ENCODE measurements at regions not wholly inside any gene's neighbourhood (a gene's known extent, or its start where the extent isn't known, plus 50 kb on each side); places are given as distances from the start of the nearest gene placed in this dataset.

GRCh38 chr1:198846556-198846955 lies 207.7 kb downstream of the PTPRC start:
- peaks cover 0 to 15% (median 3%) of the 10 kb centered on the region in 4 donors for H3K36me3 ChIP-seq (ENCODE audit: control insufficient read depth in 4 of 4, insufficient read depth in 4 of 4, low read length in 4 of 4)
- peaks cover 0 to 4% (median 0%) of the 10 kb centered on the region in 4 donors for H3K9me3 ChIP-seq (ENCODE audit: control insufficient read depth in 4 of 4, insufficient read depth in 3 of 4, low read length in 3 of 4)
- 86% methylated on average over 2 of the region's 2 CpGs for WGBS, 2 donors
- no peak overlapping the region for H3K27ac ChIP-seq (ENCODE audit: low read depth in 1 of 2, low read length in 1 of 2)
- TF ChIP-seq, protein P1, sequence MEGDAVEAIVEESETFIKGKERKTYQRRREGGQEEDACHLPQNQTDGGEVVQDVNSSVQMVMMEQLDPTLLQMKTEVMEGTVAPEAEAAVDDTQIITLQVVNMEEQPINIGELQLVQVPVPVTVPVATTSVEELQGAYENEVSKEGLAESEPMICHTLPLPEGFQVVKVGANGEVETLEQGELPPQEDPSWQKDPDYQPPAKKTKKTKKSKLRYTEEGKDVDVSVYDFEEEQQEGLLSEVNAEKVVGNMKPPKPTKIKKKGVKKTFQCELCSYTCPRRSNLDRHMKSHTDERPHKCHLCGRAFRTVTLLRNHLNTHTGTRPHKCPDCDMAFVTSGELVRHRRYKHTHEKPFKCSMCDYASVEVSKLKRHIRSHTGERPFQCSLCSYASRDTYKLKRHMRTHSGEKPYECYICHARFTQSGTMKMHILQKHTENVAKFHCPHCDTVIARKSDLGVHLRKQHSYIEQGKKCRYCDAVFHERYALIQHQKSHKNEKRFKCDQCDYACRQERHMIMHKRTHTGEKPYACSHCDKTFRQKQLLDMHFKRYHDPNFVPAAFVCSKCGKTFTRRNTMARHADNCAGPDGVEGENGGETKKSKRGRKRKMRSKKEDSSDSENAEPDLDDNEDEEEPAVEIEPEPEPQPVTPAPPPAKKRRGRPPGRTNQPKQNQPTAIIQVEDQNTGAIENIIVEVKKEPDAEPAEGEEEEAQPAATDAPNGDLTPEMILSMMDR (IDR thresholded peaks at IDR 0.05; ENCODE audit: control extremely low read depth, extremely low read depth): no peak
- H3K27me3 ChIP-seq (ENCODE audit: control insufficient read depth in 3 of 3, insufficient read depth in 3 of 3, low read length in 2 of 3): no peaks in the 10 kb centered on the region
- DNase-seq: no peak
- no peaks in the 10 kb centered on the region for H3K4me1 ChIP-seq (ENCODE audit: control insufficient read depth in 5 of 5, insufficient read depth in 5 of 5, low read length in 5 of 5)
- no peak for ATAC-seq (ENCODE audit: insufficient read depth, low FRiP score)
- H3K9ac ChIP-seq (ENCODE audit: insufficient read depth in 1 of 2, low read length in 2 of 2): no peak overlapping the region
- H3K4me3 ChIP-seq: no peak overlapping the region

DNA sequence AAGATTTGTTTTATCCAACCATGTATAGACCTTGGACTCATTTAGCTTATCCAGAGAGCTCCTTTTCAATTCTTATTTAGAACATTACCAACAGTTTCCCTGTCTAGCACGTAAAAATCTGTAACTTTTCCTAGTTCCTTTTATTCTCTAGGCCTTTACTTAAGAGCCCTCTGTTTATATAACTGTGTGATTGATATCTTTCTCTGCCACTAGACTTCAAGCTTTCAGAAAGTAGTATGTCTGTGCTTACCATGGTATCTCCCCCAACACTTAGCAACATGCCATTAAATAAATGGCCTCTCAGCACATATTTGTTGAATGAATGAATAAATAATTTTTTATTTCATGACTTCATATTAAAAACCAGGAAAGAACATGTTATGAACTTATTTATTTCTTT lies 209.4 kb downstream of the PTPRC start:
- Histone ChIP-seq H3K9ac (ENCODE audit: insufficient read depth in 1 of 2, low read length in 2 of 2) (no peak overlapping the region), H3K36me3 (ENCODE audit: control insufficient read depth in 4 of 4, insufficient read depth in 4 of 4, low read length in 4 of 4) (peaks cover 0 to 15% (median 3%) of the 10 kb centered on the region in 4 donors), H3K27me3 (ENCODE audit: control insufficient read depth in 3 of 3, insufficient read depth in 3 of 3, low read length in 2 of 3) (no peaks in the 10 kb centered on the region), H3K27ac (ENCODE audit: low read depth in 1 of 2, low read length in 1 of 2) (no peak overlapping the region), H3K9me3 (ENCODE audit: control insufficient read depth in 4 of 4, insufficient read depth in 3 of 4, low read length in 3 of 4) (peaks cover 0 to 4% (median 0%) of the 10 kb centered on the region in 4 donors), H3K4me1 (ENCODE audit: control insufficient read depth in 5 of 5, insufficient read depth in 5 of 5, low read length in 5 of 5) (no peaks in the 10 kb centered on the region), H3K4me3 (no peak overlapping the region)
- WGBS, 2 donors: 77 to 88% methylated on average over 1 of the region's 1 CpG
- no peak for DNase-seq
- TF ChIP-seq, protein P1 (IDR thresholded peaks at IDR 0.05; ENCODE audit: control extremely low read depth, extremely low read depth): no peak
- ATAC-seq (ENCODE audit: insufficient read depth, low FRiP score): no peak

DNA sequence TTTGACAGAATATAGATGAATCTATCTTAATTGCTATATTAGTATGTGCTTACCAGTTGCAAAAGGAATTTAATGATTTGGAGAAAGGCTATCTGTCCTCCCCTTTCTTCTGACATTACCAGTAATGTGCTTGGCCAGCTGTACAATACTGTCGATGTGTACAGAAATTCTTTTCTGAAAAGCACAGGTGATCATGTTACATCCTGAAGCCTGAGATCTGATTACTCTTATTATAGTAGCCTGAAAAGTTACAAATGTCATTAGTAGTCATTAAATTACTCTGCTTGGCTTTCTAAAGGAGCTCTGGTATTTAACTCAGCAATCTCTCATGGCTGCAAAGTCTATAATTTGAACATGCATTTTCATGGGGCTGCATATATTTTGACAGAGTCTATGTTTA lies 209.8 kb downstream of the PTPRC start:
- ATAC-seq (ENCODE audit: insufficient read depth, low FRiP score) (no peak), DNase-seq (no peak)
- no peak overlapping the region for H3K9ac ChIP-seq (ENCODE audit: insufficient read depth in 1 of 2, low read length in 2 of 2)
- no peaks in the 10 kb centered on the region for H3K27me3 ChIP-seq (ENCODE audit: control insufficient read depth in 3 of 3, insufficient read depth in 3 of 3, low read length in 2 of 3)
- H3K27ac ChIP-seq (ENCODE audit: low read depth in 1 of 2, low read length in 1 of 2): no peak overlapping the region
- H3K36me3 ChIP-seq (ENCODE audit: control insufficient read depth in 4 of 4, insufficient read depth in 4 of 4, low read length in 4 of 4): peaks cover 0 to 15% (median 3%) of the 10 kb centered on the region in 4 donors
- H3K9me3 ChIP-seq (ENCODE audit: control insufficient read depth in 4 of 4, insufficient read depth in 3 of 4, low read length in 3 of 4): peaks cover 0 to 4% (median 0%) of the 10 kb centered on the region in 4 donors
- 76 to 88% methylated on average over 1 of the region's 1 CpG for WGBS, 2 donors
- H3K4me1 ChIP-seq (ENCODE audit: control insufficient read depth in 5 of 5, insufficient read depth in 5 of 5, low read length in 5 of 5): no peaks in the 10 kb centered on the region
- TF ChIP-seq, protein P1 (IDR thresholded peaks at IDR 0.05; ENCODE audit: control extremely low read depth, extremely low read depth): no peak
- H3K4me3 ChIP-seq: no peak overlapping the region

DNA sequence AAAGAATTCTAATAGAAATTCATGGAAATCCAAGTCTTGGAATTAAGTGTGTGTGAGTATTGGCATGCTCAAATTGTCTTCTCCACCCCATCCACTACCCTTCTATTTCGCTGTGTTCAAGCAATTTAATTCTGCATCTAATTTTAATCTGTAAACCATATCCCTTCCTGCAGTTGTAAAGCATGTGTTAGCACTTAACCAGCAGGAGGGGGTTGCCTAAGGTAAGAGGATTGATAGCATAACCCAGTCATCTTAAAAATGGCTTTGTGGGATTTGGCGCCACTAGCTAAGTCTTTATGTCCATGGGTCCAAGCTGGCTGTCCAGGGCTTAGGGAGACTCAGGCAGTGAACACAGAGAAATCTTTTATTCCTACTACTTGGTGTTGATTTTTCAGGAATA lies 210.3 kb downstream of the PTPRC start:
- H3K36me3 ChIP-seq (ENCODE audit: control insufficient read depth in 4 of 4, insufficient read depth in 4 of 4, low read length in 4 of 4): peaks cover 0 to 18% (median 4%) of the 10 kb centered on the region in 4 donors
- WGBS, 2 donors: 93 to 95% methylated on average over 2 of the region's 2 CpGs
- no peak overlapping the region for H3K4me3 ChIP-seq
- peaks cover 0 to 4% (median 0%) of the 10 kb centered on the region in 4 donors for H3K9me3 ChIP-seq (ENCODE audit: control insufficient read depth in 4 of 4, insufficient read depth in 3 of 4, low read length in 3 of 4)
- no peak overlapping the region for H3K9ac ChIP-seq (ENCODE audit: insufficient read depth in 1 of 2, low read length in 2 of 2)
- ATAC-seq (ENCODE audit: insufficient read depth, low FRiP score) (no peak), DNase-seq (no peak)
- H3K4me1 ChIP-seq (ENCODE audit: control insufficient read depth in 5 of 5, insufficient read depth in 5 of 5, low read length in 5 of 5): no peaks in the 10 kb centered on the region
- H3K27ac ChIP-seq (ENCODE audit: low read depth in 1 of 2, low read length in 1 of 2): no peak overlapping the region
- H3K27me3 ChIP-seq (ENCODE audit: control insufficient read depth in 3 of 3, insufficient read depth in 3 of 3, low read length in 2 of 3): no peaks in the 10 kb centered on the region
- TF ChIP-seq, protein P1 (IDR thresholded peaks at IDR 0.05; ENCODE audit: control extremely low read depth, extremely low read depth): no peak

All from lung (tissue), 11 donors.